Mesothelial cell of epicardium (in vitro differentiated cells): ENCODE measurements at regions not wholly inside any gene's neighbourhood (a gene's known extent, or its start where the extent isn't known, plus 50 kb on each side); places are given as distances from the start of the nearest gene placed in this dataset.

Experiments
- DNase-seq, 2 experiments: peaks; one replicate each; pipeline ENCODE4 v3.0.0; 2021; ENCODE audit warnings: low spot score in 2 of 2; ENCODE audit not compliant: unreplicated experiment in 2 of 2
- H3K27ac Mint-ChIP-seq: 2 replicates; pipeline ENCODE4 v1.8.0; 2021; ENCODE audit warnings: mixed read lengths
- H3K27me3 Mint-ChIP-seq: 2 replicates; pipeline ENCODE4 v1.8.0; 2021; ENCODE audit warnings: low read depth, mixed read lengths
- H3K36me3 Mint-ChIP-seq: 2 replicates; pipeline ENCODE4 v1.8.0; 2021; ENCODE audit warnings: mixed read lengths
- H3K4me1 Mint-ChIP-seq: 2 replicates; pipeline ENCODE4 v1.8.0; 2021; ENCODE audit warnings: mixed read lengths
- H3K4me3 Mint-ChIP-seq: 2 replicates; pipeline ENCODE4 v1.8.0; 2021; ENCODE audit warnings: mild to moderate bottlenecking, moderate library complexity, mixed read lengths
- H3K9me3 Mint-ChIP-seq: 2 replicates; pipeline ENCODE4 v1.8.0; 2021; ENCODE audit warnings: mixed read lengths
- TF ChIP-seq, protein P1 (sequence below): fragments of 200-600 bp; sonication (generic); IDR thresholded peaks from one replicate; pipeline ENCODE4 v1.5.0; 2021; ENCODE audit warnings: antibody characterized with exemption; ENCODE audit not compliant: unreplicated experiment

DNA sequence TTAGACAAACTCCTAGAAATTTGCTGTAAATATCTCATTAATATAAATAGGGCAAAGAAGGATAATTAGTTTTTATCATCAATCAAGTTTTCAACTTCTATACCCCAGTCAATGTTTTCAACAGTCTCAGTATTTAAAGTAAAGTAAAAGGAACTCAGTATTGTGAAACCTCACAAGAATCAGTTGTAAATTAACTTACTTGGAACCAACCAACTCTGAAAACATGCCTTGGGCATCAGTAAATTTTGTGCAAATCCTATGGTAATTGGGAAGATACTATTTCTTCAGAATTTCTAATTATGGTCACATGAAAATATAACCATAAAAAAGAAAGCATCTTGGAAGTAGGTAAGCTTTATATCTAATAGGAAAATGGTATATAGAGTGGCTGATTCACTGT lies 1139.0 kb downstream of the TUSC7 start:
- Mint-ChIP-seq H3K36me3 (no peaks in the 10 kb centered on the region), H3K9me3 (peaks cover 8% of the 10 kb centered on the region), H3K27ac (no peak overlapping the region), H3K27me3 (peaks cover 12% of the 10 kb centered on the region), H3K4me1 (no peaks in the 10 kb centered on the region), H3K4me3 (no peak overlapping the region)
- TF ChIP-seq, protein P1, sequence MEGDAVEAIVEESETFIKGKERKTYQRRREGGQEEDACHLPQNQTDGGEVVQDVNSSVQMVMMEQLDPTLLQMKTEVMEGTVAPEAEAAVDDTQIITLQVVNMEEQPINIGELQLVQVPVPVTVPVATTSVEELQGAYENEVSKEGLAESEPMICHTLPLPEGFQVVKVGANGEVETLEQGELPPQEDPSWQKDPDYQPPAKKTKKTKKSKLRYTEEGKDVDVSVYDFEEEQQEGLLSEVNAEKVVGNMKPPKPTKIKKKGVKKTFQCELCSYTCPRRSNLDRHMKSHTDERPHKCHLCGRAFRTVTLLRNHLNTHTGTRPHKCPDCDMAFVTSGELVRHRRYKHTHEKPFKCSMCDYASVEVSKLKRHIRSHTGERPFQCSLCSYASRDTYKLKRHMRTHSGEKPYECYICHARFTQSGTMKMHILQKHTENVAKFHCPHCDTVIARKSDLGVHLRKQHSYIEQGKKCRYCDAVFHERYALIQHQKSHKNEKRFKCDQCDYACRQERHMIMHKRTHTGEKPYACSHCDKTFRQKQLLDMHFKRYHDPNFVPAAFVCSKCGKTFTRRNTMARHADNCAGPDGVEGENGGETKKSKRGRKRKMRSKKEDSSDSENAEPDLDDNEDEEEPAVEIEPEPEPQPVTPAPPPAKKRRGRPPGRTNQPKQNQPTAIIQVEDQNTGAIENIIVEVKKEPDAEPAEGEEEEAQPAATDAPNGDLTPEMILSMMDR = no peak
- no peak for DNase-seq

DNA sequence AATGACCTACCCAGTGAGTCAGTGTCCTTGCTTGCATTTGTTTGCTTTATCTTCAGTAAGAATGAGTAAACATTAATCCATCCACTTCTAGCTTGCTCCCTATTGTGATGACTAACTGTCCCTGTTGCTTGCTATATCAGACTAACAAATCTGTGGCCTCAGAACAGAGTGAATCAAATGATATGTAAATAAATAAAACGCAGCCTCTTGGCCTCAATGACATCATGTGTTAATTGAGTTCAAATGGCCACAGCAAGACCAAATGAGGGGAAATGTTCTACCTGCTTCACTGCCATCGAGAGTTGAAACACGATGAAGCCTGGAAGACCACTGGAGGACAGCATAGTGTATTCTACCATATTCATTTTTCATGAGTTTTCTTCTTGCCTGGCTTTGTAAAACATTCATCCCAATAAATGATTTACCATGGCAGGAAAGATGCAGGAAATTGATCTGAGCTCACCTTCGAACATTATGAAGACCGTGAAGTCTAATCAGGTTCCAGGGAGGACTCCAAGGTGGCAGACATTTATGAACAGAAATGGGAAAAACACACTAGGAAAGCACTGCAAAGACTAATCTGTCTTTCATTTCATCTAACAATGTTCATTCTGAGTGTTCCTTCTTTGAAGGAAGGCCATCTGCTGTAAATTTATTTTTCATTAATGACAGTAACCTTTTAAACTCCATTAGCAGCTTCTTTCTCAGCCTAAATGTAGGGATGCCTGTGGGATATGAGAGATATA lies 1144.5 kb downstream of the TUSC7 start:
- TF ChIP-seq, protein P1 = no peak
- no peak for DNase-seq
- Mint-ChIP-seq H3K27me3 (peaks cover under 1% of the 10 kb centered on the region), H3K27ac (no peak overlapping the region), H3K36me3 (no peaks in the 10 kb centered on the region), H3K4me3 (no peak overlapping the region), H3K9me3 (peaks cover 8% of the 10 kb centered on the region), H3K4me1 (no peaks in the 10 kb centered on the region)

DNA sequence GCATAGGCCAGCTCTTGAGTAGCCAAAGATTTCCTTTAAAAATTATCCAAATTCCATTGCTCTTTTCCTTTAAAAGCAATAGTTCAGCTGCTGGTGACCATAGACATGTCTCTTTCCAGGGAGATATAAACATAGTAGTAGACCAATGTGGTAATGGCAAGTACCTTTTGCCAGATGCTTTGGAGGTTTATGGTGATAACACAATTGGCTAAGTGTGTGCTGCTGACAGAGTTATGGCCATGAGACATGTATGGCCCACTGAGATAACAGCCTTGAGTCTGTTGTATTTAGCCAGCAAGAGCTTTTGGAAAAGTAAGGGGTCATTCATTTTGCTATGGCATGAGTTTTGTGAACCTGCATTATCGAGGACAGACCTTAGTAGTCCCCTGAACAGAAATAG lies 1146.8 kb downstream of the TUSC7 start:
- Mint-ChIP-seq H3K9me3 (peaks cover 12% of the 10 kb centered on the region), H3K4me3 (no peak overlapping the region), H3K4me1 (no peaks in the 10 kb centered on the region), H3K27me3 (peaks cover 12% of the 10 kb centered on the region), H3K27ac (no peak overlapping the region), H3K36me3 (no peaks in the 10 kb centered on the region)
- TF ChIP-seq, protein P1 = no peak
- no peak for DNase-seq

DNA sequence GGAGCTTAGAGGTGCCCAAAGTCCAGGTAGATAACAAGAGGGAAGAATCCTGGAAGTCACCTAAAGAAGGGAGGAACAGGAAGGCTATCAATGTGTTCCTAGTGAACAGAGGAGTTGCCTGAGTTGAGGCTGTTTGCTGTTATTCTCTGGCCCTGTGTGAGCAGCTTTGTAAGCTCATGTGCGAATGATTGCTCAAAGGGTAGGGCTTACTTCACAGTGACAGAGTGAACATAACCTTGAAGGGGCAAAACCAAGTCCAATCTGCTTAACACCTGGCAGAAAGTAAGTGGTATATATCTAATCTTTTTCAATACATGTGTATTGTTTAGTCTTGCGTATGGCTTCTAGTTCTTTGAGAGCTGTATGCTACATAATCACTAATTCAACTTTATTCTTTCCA lies 1153.6 kb downstream of the TUSC7 start:
- H3K4me3 Mint-ChIP-seq = no peak overlapping the region
- peaks cover 4% of the 10 kb centered on the region for H3K9me3 Mint-ChIP-seq
- H3K36me3 Mint-ChIP-seq = no peaks in the 10 kb centered on the region
- H3K27ac Mint-ChIP-seq = no peak overlapping the region
- DNase-seq = no peak
- H3K4me1 Mint-ChIP-seq = no peaks in the 10 kb centered on the region
- TF ChIP-seq, protein P1 = no peak
- peaks cover 15% of the 10 kb centered on the region for H3K27me3 Mint-ChIP-seq

DNA sequence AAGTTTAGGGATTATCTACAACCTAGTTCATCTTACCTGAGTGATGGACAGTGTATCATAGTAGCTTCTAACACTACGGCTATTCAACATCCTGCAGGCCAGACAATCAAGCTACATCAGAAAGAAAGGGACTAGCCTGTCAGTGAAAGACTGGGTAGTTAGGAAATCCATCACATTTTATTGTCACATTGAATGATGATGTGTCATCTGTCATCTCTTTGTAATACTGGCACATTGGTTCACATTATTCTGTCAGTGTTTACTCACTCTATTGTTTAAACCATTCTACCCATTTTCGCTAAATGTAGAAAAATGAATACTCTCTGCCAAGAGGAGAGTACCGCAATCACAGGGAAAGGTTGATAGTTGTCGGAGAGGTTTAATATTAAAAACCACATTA lies 1155.8 kb downstream of the TUSC7 start:
- H3K27me3 Mint-ChIP-seq = peaks cover 4% of the 10 kb centered on the region
- no peak for DNase-seq
- H3K4me1 Mint-ChIP-seq = no peaks in the 10 kb centered on the region
- H3K4me3 Mint-ChIP-seq = no peak overlapping the region
- H3K36me3 Mint-ChIP-seq = no peaks in the 10 kb centered on the region
- TF ChIP-seq, protein P1 = no peak
- peaks cover 4% of the 10 kb centered on the region for H3K9me3 Mint-ChIP-seq
- H3K27ac Mint-ChIP-seq = no peak overlapping the region
